ENCODE measurements at regions not wholly inside any gene's neighbourhood (a gene's known extent, or its start where the extent isn't known, plus 50 kb on each side); places are given as distances from the start of the nearest gene placed in this dataset.

DNA sequence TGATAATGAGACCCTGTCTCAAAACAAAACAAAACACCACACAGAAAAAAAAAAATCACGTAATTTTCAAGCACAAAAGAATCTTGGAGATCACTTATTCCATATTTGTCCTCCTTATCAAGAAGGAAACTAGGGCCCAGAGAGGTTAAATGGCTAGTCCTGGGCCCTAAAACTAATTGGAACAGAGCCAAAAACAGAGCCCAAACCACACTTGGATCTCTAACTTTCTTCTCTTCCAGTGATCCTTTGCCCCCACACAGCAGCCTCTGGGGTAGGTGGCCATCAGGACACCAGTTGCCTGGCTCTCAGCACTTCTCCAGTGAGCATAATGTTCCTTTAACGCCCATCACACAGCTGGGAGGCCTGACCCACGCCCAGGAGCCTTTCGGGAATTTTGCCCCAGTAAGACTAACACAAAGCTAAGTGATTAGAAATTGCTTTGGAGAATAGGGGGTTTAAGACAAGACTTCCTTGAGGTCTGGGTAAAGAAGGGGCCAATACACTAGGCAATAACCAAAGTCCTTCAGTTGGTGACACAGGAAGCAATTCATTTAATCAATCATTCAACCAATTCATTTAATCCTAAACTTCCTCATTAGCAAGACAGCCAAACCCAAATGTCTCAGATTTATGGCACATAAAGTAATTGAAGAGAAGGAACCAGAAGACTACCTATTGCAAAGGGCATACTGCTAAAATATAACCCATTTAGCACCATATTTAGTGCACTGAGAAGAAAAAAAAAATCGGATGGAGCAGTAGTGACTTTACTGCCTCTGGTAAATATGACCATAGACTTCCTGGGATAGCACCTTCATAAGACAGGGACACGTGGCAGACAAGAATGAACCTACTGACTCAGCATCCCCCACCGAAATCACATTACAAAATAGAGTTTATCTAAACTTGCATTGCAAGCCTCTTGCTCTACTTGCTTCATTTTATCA is 77.8 kb downstream of the ZNF608 start:
- Mint-ChIP-seq H3K4me3 (ENCODE audit: low read depth, unreplicated experiment) (no peak overlapping the region), H3K9me3 (ENCODE audit: low read depth, unreplicated experiment) (no peaks in the 10 kb centered on the region), H3K27ac (ENCODE audit: unreplicated experiment) (no peak overlapping the region), H3K27me3 (ENCODE audit: unreplicated experiment) (no peaks in the 10 kb centered on the region), H3K36me3 (ENCODE audit: insufficient read depth, unreplicated experiment) (no peaks in the 10 kb centered on the region), H3K4me1 (ENCODE audit: low read depth, unreplicated experiment) (no peaks in the 10 kb centered on the region)
- TF ChIP-seq, protein P1, sequence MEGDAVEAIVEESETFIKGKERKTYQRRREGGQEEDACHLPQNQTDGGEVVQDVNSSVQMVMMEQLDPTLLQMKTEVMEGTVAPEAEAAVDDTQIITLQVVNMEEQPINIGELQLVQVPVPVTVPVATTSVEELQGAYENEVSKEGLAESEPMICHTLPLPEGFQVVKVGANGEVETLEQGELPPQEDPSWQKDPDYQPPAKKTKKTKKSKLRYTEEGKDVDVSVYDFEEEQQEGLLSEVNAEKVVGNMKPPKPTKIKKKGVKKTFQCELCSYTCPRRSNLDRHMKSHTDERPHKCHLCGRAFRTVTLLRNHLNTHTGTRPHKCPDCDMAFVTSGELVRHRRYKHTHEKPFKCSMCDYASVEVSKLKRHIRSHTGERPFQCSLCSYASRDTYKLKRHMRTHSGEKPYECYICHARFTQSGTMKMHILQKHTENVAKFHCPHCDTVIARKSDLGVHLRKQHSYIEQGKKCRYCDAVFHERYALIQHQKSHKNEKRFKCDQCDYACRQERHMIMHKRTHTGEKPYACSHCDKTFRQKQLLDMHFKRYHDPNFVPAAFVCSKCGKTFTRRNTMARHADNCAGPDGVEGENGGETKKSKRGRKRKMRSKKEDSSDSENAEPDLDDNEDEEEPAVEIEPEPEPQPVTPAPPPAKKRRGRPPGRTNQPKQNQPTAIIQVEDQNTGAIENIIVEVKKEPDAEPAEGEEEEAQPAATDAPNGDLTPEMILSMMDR (IDR thresholded peaks at IDR 0.05; ENCODE audit: unreplicated experiment) = no peak
- intact Hi-C loops (cut with micrococcal nuclease; ENCODE audit: unreplicated experiment) = loop anchor here (10.0 kb wide), 2 partner anchors 346 to 816 kb away; no protein-coding TSS in a partner anchor
- BruUV-seq (replicated peaks) = no TSS peak
- CTCF ChIA-PET = interaction anchor here (0.6 kb wide), 1 partner anchor 513 kb away, joined by 4 read pairs; no protein-coding TSS in a partner anchor
- DNase-seq = no peak

DNA sequence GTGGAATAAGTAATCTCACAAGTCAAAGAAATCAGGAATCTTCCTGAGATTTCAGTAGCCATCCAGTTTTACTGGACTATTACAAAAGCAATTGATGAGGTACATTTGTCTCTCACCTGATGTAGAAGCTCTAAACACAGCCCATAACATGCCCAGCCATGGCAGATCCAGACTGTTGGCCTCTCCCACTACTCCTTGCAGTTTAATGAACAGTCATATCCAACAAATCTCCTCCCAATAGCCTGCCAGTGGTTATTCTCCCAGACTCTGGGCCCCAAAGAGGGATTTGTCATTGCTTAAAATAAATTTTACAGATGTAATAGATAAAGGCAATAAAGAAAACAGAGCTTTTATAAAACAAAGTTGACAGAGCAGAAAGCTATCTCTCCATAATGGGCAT is 80.8 kb downstream of the ZNF608 start:
- peaks cover 27% of the 10 kb centered on the region for H3K4me1 Mint-ChIP-seq (ENCODE audit: low read depth, unreplicated experiment)
- no peak overlapping the region for H3K27ac Mint-ChIP-seq (ENCODE audit: unreplicated experiment)
- no peaks in the 10 kb centered on the region for H3K9me3 Mint-ChIP-seq (ENCODE audit: low read depth, unreplicated experiment)
- DNase-seq = no peak
- no TSS peak for BruUV-seq (replicated peaks)
- H3K36me3 Mint-ChIP-seq (ENCODE audit: insufficient read depth, unreplicated experiment) = peaks cover 11% of the 10 kb centered on the region
- CTCF ChIA-PET = interaction anchor here (0.7 kb wide), 1 partner anchor 609 kb away, joined by 3 read pairs; no protein-coding TSS in a partner anchor
- intact Hi-C loops (cut with micrococcal nuclease; ENCODE audit: unreplicated experiment) = loop anchor here (10.0 kb wide), 2 partner anchors 349 to 819 kb away; no protein-coding TSS in a partner anchor
- TF ChIP-seq, protein P1 (IDR thresholded peaks at IDR 0.05; ENCODE audit: unreplicated experiment) = no peak
- no peak overlapping the region for H3K4me3 Mint-ChIP-seq (ENCODE audit: low read depth, unreplicated experiment)
- no peaks in the 10 kb centered on the region for H3K27me3 Mint-ChIP-seq (ENCODE audit: unreplicated experiment)

- H3K9me3 Mint-ChIP-seq (ENCODE audit: low read depth, unreplicated experiment) = no peaks in the 10 kb centered on the region
- no peak overlapping the region for H3K4me3 Mint-ChIP-seq (ENCODE audit: low read depth, unreplicated experiment)
- intact Hi-C loops (cut with micrococcal nuclease; ENCODE audit: unreplicated experiment) = loop anchor here (10.0 kb wide), 2 partner anchors 350 to 820 kb away; no protein-coding TSS in a partner anchor
- H3K36me3 Mint-ChIP-seq (ENCODE audit: insufficient read depth, unreplicated experiment) = peaks cover 11% of the 10 kb centered on the region
- no peak for DNase-seq
- TF ChIP-seq, protein P1 (IDR thresholded peaks at IDR 0.05; ENCODE audit: unreplicated experiment) = no peak
- CTCF ChIA-PET = interaction anchor here (0.7 kb wide), 1 partner anchor 609 kb away, joined by 3 read pairs; no protein-coding TSS in a partner anchor
- H3K4me1 Mint-ChIP-seq (ENCODE audit: low read depth, unreplicated experiment) = peaks cover 33% of the 10 kb centered on the region
- no TSS peak for BruUV-seq (replicated peaks)
- H3K27me3 Mint-ChIP-seq (ENCODE audit: unreplicated experiment) = no peaks in the 10 kb centered on the region
- no peak overlapping the region for H3K27ac Mint-ChIP-seq (ENCODE audit: unreplicated experiment)
These were observed 81.4 kb downstream of the ZNF608 start for GRCh38 chr5:124665035-124665434.

- BruUV-seq (replicated peaks) = no TSS peak
- intact Hi-C loops (cut with micrococcal nuclease; ENCODE audit: unreplicated experiment) = loop anchor here (5.0 to 10.0 kb wide), 7 partner anchors 82 to 821 kb away; no protein-coding TSS in a partner anchor
- Mint-ChIP-seq H3K36me3 (ENCODE audit: insufficient read depth, unreplicated experiment) (peaks cover 11% of the 10 kb centered on the region), H3K4me1 (ENCODE audit: low read depth, unreplicated experiment) (peaks cover 40% of the 10 kb centered on the region), H3K9me3 (ENCODE audit: low read depth, unreplicated experiment) (no peaks in the 10 kb centered on the region), H3K27ac (ENCODE audit: unreplicated experiment) (no peak overlapping the region), H3K27me3 (ENCODE audit: unreplicated experiment) (no peaks in the 10 kb centered on the region), H3K4me3 (ENCODE audit: low read depth, unreplicated experiment) (no peak overlapping the region)
- TF ChIP-seq, protein P1 (IDR thresholded peaks at IDR 0.05; ENCODE audit: unreplicated experiment) = no peak
- DNase-seq = no peak
- CTCF ChIA-PET = no interaction called here
These were observed 82.2 kb downstream of the ZNF608 start for GRCh38 chr5:124664287-124664686.
